ENCODE measurements at regions not wholly inside any gene's neighbourhood (a gene's known extent, or its start where the extent isn't known, plus 50 kb on each side); places are given as distances from the start of the nearest gene placed in this dataset.
"Not testable (repeated sequence)": the region's sequence is repeated elsewhere in the genome, so short reads cannot be mapped to it uniquely, and the experiment has no call there.

DNA sequence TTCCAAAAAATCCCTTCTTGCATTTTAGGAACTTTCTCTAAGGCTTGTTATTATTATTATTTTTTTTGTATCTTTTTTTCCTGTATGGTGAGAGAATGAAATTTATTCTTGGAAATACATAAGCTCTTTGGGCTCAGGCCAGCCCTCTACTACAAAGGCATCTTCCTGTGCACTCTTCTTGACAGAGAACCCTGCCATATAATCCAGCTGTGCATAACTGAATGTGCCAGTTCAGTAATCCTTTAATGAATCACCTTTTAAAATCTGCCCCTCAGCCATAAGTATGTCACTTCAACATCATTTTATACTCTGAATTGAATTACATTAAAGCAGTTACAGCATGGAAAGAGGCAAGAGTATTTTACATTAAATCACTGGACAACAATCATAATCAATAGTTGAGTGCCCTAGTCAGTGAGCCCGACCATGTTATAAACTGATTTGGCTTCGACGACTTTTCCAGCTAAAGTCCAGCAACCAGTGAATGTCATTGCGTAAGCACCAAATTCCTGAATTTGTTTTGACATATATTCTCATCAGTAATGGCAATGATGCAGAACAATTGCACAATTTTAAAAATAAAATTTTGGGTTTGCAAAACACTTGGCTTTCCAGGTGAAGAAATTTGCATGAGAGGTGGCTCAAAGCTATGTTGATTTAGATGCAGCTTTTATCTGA, 59.2 kb upstream of the KCNK2 start:
- H3K9ac ChIP-seq (ENCODE audit: low read depth, low read length, poor library complexity, severe bottlenecking), result no peak overlapping the region
- TF ChIP-seq, protein P1, sequence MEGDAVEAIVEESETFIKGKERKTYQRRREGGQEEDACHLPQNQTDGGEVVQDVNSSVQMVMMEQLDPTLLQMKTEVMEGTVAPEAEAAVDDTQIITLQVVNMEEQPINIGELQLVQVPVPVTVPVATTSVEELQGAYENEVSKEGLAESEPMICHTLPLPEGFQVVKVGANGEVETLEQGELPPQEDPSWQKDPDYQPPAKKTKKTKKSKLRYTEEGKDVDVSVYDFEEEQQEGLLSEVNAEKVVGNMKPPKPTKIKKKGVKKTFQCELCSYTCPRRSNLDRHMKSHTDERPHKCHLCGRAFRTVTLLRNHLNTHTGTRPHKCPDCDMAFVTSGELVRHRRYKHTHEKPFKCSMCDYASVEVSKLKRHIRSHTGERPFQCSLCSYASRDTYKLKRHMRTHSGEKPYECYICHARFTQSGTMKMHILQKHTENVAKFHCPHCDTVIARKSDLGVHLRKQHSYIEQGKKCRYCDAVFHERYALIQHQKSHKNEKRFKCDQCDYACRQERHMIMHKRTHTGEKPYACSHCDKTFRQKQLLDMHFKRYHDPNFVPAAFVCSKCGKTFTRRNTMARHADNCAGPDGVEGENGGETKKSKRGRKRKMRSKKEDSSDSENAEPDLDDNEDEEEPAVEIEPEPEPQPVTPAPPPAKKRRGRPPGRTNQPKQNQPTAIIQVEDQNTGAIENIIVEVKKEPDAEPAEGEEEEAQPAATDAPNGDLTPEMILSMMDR (conservative IDR thresholded peaks at IDR 0.05; ENCODE audit: low read length), result no peak
- no peak for TF ChIP-seq EZH2phosphoT487 (IDR thresholded peaks at IDR 0.05; ENCODE audit: borderline replicate concordance)
- no peak overlapping the region for H3K4me2 ChIP-seq (ENCODE audit: low read depth, low read length, poor library complexity, severe bottlenecking)
- no peaks in the 10 kb centered on the region for H3K36me3 ChIP-seq (ENCODE audit: insufficient read depth, low read length)
- no peaks in the 10 kb centered on the region for H3K79me2 ChIP-seq (ENCODE audit: insufficient read depth, low read length)
- H3K9me3 ChIP-seq (ENCODE audit: insufficient read depth, low read depth, low read length), result no peaks in the 10 kb centered on the region
- no peaks in the 10 kb centered on the region for H3K9me2 ChIP-seq (replicated peaks; ENCODE audit: low read depth, low read length)
- no peak overlapping the region for H2AFZ ChIP-seq (ENCODE audit: low read length)
- no peaks in the 10 kb centered on the region for H4K20me1 ChIP-seq (ENCODE audit: insufficient read depth, low read length, poor library complexity, severe bottlenecking)
- H3F3A ChIP-seq (ENCODE audit: low read depth), result no peaks in the 10 kb centered on the region
- H3K27me3 ChIP-seq (ENCODE audit: insufficient read depth, low read length, poor library complexity, severe bottlenecking), result no peaks in the 10 kb centered on the region
- no peaks in the 10 kb centered on the region for H3K4me1 ChIP-seq (ENCODE audit: insufficient read depth, low read length, poor library complexity, severe bottlenecking)
- no peak overlapping the region for H3K4me3 ChIP-seq (ENCODE audit: low read length, poor library complexity, severe bottlenecking)

GRCh38 chr1:215028954-215029353, 53.6 kb upstream of the KCNK2 start:
- Histone ChIP-seq H3F3A (ENCODE audit: low read depth) (no peaks in the 10 kb centered on the region), H3K4me1 (ENCODE audit: insufficient read depth, low read length, poor library complexity, severe bottlenecking) (no peaks in the 10 kb centered on the region), H3K9ac (ENCODE audit: low read depth, low read length, poor library complexity, severe bottlenecking) (no peak overlapping the region), H3K79me2 (ENCODE audit: insufficient read depth, low read length) (no peaks in the 10 kb centered on the region), H3K36me3 (ENCODE audit: insufficient read depth, low read length) (no peaks in the 10 kb centered on the region), H3K9me2 (replicated peaks; ENCODE audit: low read depth, low read length) (no peaks in the 10 kb centered on the region), H2AFZ (ENCODE audit: low read length) (no peak overlapping the region), H3K27me3 (ENCODE audit: insufficient read depth, low read length, poor library complexity, severe bottlenecking) (no peaks in the 10 kb centered on the region), H3K4me3 (ENCODE audit: low read length, poor library complexity, severe bottlenecking) (no peak overlapping the region), H3K4me2 (ENCODE audit: low read depth, low read length, poor library complexity, severe bottlenecking) (no peak overlapping the region), H4K20me1 (ENCODE audit: insufficient read depth, low read length, poor library complexity, severe bottlenecking) (no peaks in the 10 kb centered on the region), H3K9me3 (ENCODE audit: insufficient read depth, low read depth, low read length) (no peaks in the 10 kb centered on the region)
- no peak for TF ChIP-seq EZH2phosphoT487 (IDR thresholded peaks at IDR 0.05; ENCODE audit: borderline replicate concordance)
- TF ChIP-seq, protein P1 (conservative IDR thresholded peaks at IDR 0.05; ENCODE audit: low read length), result no peak

DNA sequence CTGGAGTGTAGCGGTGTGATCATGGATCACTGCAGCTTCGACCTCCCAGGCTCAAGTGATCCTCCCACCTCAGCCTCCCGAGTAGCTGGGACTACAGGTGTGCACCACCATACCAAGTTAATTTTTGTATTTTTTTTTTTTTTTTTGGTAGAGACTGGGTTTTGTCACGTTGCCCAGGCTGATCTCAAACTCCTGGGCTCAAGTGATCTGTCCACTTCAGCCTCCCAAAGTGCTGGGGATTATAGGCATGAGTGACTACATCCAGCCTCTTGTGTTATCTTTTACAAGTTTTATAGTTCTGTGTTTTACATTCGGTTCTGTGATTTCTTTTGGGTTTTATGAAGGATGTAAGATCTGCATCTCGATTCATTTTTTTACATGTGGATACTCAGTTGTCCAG, 52.0 kb upstream of the KCNK2 start:
- H3K4me3 ChIP-seq (ENCODE audit: low read length, poor library complexity, severe bottlenecking); H3F3A ChIP-seq (ENCODE audit: low read depth); H3K9me2 ChIP-seq (replicated peaks; ENCODE audit: low read depth, low read length); H3K9me3 ChIP-seq (ENCODE audit: insufficient read depth, low read depth, low read length); H3K9ac ChIP-seq (ENCODE audit: low read depth, low read length, poor library complexity, severe bottlenecking); H3K79me2 ChIP-seq (ENCODE audit: insufficient read depth, low read length); H3K27me3 ChIP-seq (ENCODE audit: insufficient read depth, low read length, poor library complexity, severe bottlenecking); H4K20me1 ChIP-seq (ENCODE audit: insufficient read depth, low read length, poor library complexity, severe bottlenecking); H2AFZ ChIP-seq (ENCODE audit: low read length); H3K4me2 ChIP-seq (ENCODE audit: low read depth, low read length, poor library complexity, severe bottlenecking); H3K36me3 ChIP-seq (ENCODE audit: insufficient read depth, low read length); H3K4me1 ChIP-seq (ENCODE audit: insufficient read depth, low read length, poor library complexity, severe bottlenecking): not testable (repeated sequence)

- Histone ChIP-seq H3K9ac (ENCODE audit: low read depth, low read length, poor library complexity, severe bottlenecking) (no peak overlapping the region), H3K9me3 (ENCODE audit: insufficient read depth, low read depth, low read length) (no peaks in the 10 kb centered on the region), H4K20me1 (ENCODE audit: insufficient read depth, low read length, poor library complexity, severe bottlenecking) (no peaks in the 10 kb centered on the region), H3F3A (ENCODE audit: low read depth) (no peaks in the 10 kb centered on the region), H3K4me2 (ENCODE audit: low read depth, low read length, poor library complexity, severe bottlenecking) (no peak overlapping the region), H3K4me1 (ENCODE audit: insufficient read depth, low read length, poor library complexity, severe bottlenecking) (no peaks in the 10 kb centered on the region), H3K79me2 (ENCODE audit: insufficient read depth, low read length) (no peaks in the 10 kb centered on the region), H3K36me3 (ENCODE audit: insufficient read depth, low read length) (no peaks in the 10 kb centered on the region), H3K27me3 (ENCODE audit: insufficient read depth, low read length, poor library complexity, severe bottlenecking) (no peaks in the 10 kb centered on the region), H2AFZ (ENCODE audit: low read length) (no peak overlapping the region), H3K4me3 (ENCODE audit: low read length, poor library complexity, severe bottlenecking) (no peak overlapping the region), H3K9me2 (replicated peaks; ENCODE audit: low read depth, low read length) (no peaks in the 10 kb centered on the region)
- TF ChIP-seq EZH2phosphoT487 (IDR thresholded peaks at IDR 0.05; ENCODE audit: borderline replicate concordance), result no peak
- TF ChIP-seq, protein P1 (conservative IDR thresholded peaks at IDR 0.05; ENCODE audit: low read length), result no peak
Observed at GRCh38 chr1:215031392-215031791, 51.1 kb upstream of the KCNK2 start.
